ENCODE measurements at regions not wholly inside any gene's neighbourhood (a gene's known extent, or its start where the extent isn't known, plus 50 kb on each side); places are given as distances from the start of the nearest gene placed in this dataset.
"Not testable (repeated sequence)": the region's sequence is repeated elsewhere in the genome, so short reads cannot be mapped to it uniquely, and the experiment has no call there.

DNA sequence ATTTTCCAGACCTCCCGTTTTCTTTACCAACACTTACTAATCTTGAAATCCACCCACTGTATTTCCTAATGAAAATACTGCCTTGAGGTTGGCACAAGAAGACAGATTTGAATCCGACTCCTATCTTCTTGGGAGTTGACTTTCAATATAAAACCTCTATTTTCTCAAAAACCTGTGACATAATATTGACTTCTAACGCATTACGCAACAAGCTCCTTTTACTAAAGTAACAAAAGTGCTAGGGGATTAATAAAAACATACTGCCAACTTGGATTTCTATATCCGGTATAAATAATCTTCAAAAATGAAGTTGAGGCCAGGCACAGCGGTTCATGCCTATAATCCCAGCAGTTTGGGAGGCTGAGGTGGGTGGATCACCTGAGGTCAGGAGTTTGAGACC, 382.0 kb downstream of the PREX1 start:
- DNase-seq: no peak
- no peaks in the 10 kb centered on the region for H3K4me1 Mint-ChIP-seq
- H3K4me3 Mint-ChIP-seq: no peak overlapping the region
- H3K9me3 Mint-ChIP-seq: peaks cover 2 to 13% (median 4%) of the 10 kb centered on the region in 6 donors
- H3K27me3 Mint-ChIP-seq (ENCODE audit: low read depth in 3 of 3): peaks cover 4 to 8% (median 5%) of the 10 kb centered on the region in 3 donors
- no peak overlapping the region for H3K27ac Mint-ChIP-seq
- H3K36me3 Mint-ChIP-seq: peaks cover 0 to 3% (median 0%) of the 10 kb centered on the region in 3 donors

DNA sequence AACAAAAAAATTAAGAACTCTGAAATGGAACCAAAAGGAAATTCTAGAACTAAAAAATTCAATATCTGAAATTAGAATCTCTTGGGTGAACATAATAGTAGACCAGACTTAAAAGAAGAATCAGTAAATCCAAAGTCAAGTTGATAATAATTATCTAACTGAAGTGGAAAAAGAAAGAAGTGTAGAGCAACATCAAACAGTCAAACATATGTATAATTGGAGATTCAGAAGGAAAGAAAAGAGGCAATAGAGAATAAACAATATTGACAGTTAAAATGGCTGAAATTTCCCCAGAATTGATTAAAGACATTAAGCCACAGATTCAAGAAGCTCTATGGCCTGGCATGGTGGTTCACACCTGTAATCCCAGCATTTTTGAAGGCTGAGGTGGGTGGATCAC, 383.6 kb downstream of the PREX1 start:
- Mint-ChIP-seq H3K27me3 (ENCODE audit: low read depth in 3 of 3) (peaks cover 4 to 12% (median 6%) of the 10 kb centered on the region in 3 donors), H3K27ac (no peak overlapping the region), H3K4me1 (no peaks in the 10 kb centered on the region), H3K36me3 (peaks cover 0 to 3% (median 0%) of the 10 kb centered on the region in 3 donors), H3K9me3 (peaks cover 2 to 13% (median 4%) of the 10 kb centered on the region in 6 donors), H3K4me3 (no peak overlapping the region)
- no peak for DNase-seq

DNA sequence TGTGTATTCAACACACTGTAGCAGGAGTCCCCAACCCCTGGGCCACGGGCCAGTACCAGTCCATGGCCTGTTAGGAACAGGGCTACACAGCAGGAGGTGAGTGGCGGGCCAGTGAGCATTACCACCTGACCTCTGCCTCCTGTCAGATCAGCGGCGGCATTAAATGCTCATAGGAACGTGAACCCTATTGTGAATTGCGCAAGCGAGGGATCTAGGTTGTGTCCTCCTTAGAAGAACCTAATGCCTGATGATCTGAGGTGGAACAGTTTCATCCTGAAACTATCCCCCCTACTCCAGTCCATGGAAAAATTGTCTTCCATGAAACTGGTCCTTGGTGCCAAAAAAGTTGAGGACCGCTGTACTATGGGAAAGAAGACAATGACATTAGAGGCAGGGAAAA, 386.9 kb downstream of the PREX1 start:
- Mint-ChIP-seq H3K36me3 (peaks cover 0 to 3% (median 0%) of the 10 kb centered on the region in 3 donors), H3K4me1 (no peaks in the 10 kb centered on the region), H3K27ac (no peak overlapping the region), H3K4me3 (no peak overlapping the region), H3K27me3 (ENCODE audit: low read depth in 3 of 3) (peaks cover 4 to 24% (median 7%) of the 10 kb centered on the region in 3 donors), H3K9me3 (peaks cover 2 to 13% (median 6%) of the 10 kb centered on the region in 6 donors)
- DNase-seq: no peak

DNA sequence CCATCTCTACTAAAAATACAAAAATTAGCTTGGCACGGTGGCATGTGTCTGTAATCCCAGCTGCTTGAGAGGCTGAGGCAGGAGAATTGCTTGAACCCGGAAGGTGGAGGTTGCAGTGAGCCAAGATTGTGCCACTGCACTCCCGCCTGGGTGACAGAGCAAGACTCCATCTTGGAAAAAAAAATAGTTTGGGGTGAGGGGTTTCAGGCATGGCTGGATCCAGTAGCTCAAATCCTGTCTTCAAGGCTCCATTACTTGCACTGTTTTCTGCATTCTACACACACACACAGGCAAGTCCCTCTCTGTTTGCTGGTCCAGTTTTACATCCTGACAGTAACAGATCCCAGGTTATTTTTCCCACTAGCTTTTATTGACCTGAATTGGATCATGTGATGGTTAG, 387.5 kb downstream of the PREX1 start:
- peaks cover 2 to 13% (median 6%) of the 10 kb centered on the region in 6 donors for H3K9me3 Mint-ChIP-seq
- not testable (repeated sequence) for H3K4me3 Mint-ChIP-seq, H3K4me1 Mint-ChIP-seq, DNase-seq, H3K36me3 Mint-ChIP-seq, H3K27ac Mint-ChIP-seq
- H3K27me3 Mint-ChIP-seq (ENCODE audit: low read depth in 3 of 3): peaks cover 4 to 24% (median 7%) of the 10 kb centered on the region in 3 donors

GRCh38 chr20:48437146-48437545, 390.7 kb downstream of the PREX1 start:
- peaks cover 4 to 21% (median 8%) of the 10 kb centered on the region in 3 donors for H3K27me3 Mint-ChIP-seq (ENCODE audit: low read depth in 3 of 3)

GRCh38 chr20:48436609-48437008, 391.2 kb downstream of the PREX1 start:
- not testable (repeated sequence) for H3K36me3 Mint-ChIP-seq, DNase-seq
- peaks cover 7 to 11% of the 10 kb centered on the region in 2 donors for H3K4me1 Mint-ChIP-seq

More at GRCh38 chr20:48437146-48437545, 390.7 kb downstream of the PREX1 start:
- Mint-ChIP-seq H3K4me3 (no peak overlapping the region), H3K9me3 (peaks cover 0 to 5% (median 0%) of the 10 kb centered on the region in 6 donors), H3K27ac (no peak overlapping the region), H3K4me1 (peaks cover 2 to 6% of the 10 kb centered on the region in 2 donors), H3K36me3 (no peaks in the 10 kb centered on the region)
- no peak for DNase-seq

GRCh38 chr20:48433178-48433577, 394.6 kb downstream of the PREX1 start:
- Mint-ChIP-seq H3K4me1 (peaks cover 17 to 18% of the 10 kb centered on the region in 2 donors), H3K27me3 (ENCODE audit: low read depth in 3 of 3) (peaks cover 0 to 6% (median 5%) of the 10 kb centered on the region in 3 donors), H3K4me3 (no peak overlapping the region), H3K36me3 (no peaks in the 10 kb centered on the region), H3K27ac (no peak overlapping the region), H3K9me3 (peaks cover 0 to 3% (median 0%) of the 10 kb centered on the region in 6 donors)
- DNase-seq: no peak

More at GRCh38 chr20:48436609-48437008, 391.2 kb downstream of the PREX1 start:
- H3K27me3 Mint-ChIP-seq (ENCODE audit: low read depth in 3 of 3): peaks cover 1 to 21% (median 7%) of the 10 kb centered on the region in 3 donors
- H3K27ac Mint-ChIP-seq, H3K9me3 Mint-ChIP-seq, H3K4me3 Mint-ChIP-seq: not testable (repeated sequence)

DNA sequence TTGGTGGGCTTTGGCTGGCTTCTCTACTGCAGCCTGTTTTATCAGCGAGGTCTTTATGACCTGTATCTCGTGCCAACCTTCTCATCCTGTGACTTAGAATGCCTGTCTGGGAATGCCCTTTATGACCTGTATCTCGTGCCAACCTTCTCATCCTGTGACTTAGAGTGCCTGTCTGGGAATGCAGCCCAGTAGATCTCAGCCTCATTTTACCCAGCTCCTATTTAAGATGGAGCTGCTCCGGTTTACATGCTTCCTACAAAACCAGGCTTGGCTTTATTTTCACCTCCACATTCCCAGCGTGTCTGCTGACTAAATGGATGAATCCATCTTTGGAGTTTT, 395.3 kb downstream of the PREX1 start:
- peaks cover 17 to 18% of the 10 kb centered on the region in 2 donors for H3K4me1 Mint-ChIP-seq
- peaks cover 0 to 7% (median 3%) of the 10 kb centered on the region in 3 donors for H3K27me3 Mint-ChIP-seq (ENCODE audit: low read depth in 3 of 3)
- H3K4me3 Mint-ChIP-seq: no peak overlapping the region
- H3K27ac Mint-ChIP-seq: no peak overlapping the region
- no peak for DNase-seq
- H3K9me3 Mint-ChIP-seq: peaks cover 0 to 2% (median 0%) of the 10 kb centered on the region in 6 donors
- no peaks in the 10 kb centered on the region for H3K36me3 Mint-ChIP-seq

- DNase-seq: no peak
- peaks cover 17 to 18% of the 10 kb centered on the region in 2 donors for H3K4me1 Mint-ChIP-seq
- H3K4me3 Mint-ChIP-seq: peak overlapping the region; percentile 22 to 73 (median 39)
- peaks cover 0 to 2% (median 0%) of the 10 kb centered on the region in 6 donors for H3K9me3 Mint-ChIP-seq
- peak overlapping the region in 4 of 6 donors; percentile 22 to 73 (median 32) for H3K27ac Mint-ChIP-seq
- peaks cover 0 to 6% (median 3%) of the 10 kb centered on the region in 3 donors for H3K27me3 Mint-ChIP-seq (ENCODE audit: low read depth in 3 of 3)
- H3K36me3 Mint-ChIP-seq: no peaks in the 10 kb centered on the region
These were observed 395.9 kb downstream of the PREX1 start for GRCh38 chr20:48431653-48432493.

DNA sequence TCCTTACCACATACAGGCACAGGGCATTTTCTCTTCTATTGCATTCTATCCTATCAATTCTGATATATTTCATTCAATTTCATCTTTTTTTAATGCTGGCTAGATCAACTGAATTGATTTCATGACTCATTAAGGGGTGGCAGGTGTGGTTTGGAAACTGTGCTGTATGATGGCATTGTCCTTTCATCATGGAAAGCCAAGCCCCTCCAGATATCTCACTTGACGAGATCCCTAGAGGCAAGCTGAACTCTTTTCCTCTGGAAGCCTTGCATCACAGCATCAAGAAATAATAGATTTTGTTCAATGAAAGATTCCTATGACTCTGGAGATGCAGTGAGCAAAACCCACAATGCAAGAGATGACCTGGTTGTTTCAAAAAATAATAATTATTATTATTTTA, 401.2 kb downstream of the PREX1 start:
- Mint-ChIP-seq H3K9me3 (no peaks in the 10 kb centered on the region), H3K4me3 (no peak overlapping the region), H3K27me3 (ENCODE audit: low read depth in 3 of 3) (peaks cover 0 to 7% (median 0%) of the 10 kb centered on the region in 3 donors), H3K4me1 (peaks cover 7 to 10% of the 10 kb centered on the region in 2 donors), H3K36me3 (no peaks in the 10 kb centered on the region), H3K27ac (no peak overlapping the region)
- DNase-seq: no peak

GRCh38 chr20:48425817-48426612, 401.8 kb downstream of the PREX1 start:
- DNase-seq: no peak
- H3K4me3 Mint-ChIP-seq: no peak overlapping the region
- H3K27ac Mint-ChIP-seq: no peak overlapping the region
- H3K36me3 Mint-ChIP-seq: no peaks in the 10 kb centered on the region
- H3K4me1 Mint-ChIP-seq: peaks cover 3 to 4% of the 10 kb centered on the region in 2 donors
- peaks cover 0 to 7% (median 0%) of the 10 kb centered on the region in 3 donors for H3K27me3 Mint-ChIP-seq (ENCODE audit: low read depth in 3 of 3)
- no peaks in the 10 kb centered on the region for H3K9me3 Mint-ChIP-seq

DNA sequence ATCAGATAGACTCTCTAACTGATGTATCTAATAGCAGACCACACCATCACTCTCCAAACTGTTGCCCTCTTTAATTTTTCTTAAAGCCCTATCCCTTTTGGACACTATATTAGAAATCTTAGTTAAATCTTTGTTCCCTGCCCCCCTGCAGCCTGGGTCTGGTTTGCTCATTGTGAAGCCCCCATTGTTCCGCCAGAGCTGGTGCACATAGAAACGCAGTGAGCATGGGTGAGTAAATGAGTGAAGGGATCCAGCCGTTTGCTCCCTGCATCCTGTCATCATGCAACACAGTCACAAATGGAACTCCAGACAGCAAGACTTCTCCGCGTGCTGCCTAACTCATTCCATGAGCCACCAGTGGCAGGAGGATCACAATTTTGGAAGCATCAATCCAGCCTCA, 402.5 kb downstream of the PREX1 start:
- no peak for DNase-seq
- Mint-ChIP-seq H3K4me3 (no peak overlapping the region), H3K27ac (no peak overlapping the region), H3K36me3 (no peaks in the 10 kb centered on the region), H3K27me3 (ENCODE audit: low read depth in 3 of 3) (peaks cover 0 to 7% (median 0%) of the 10 kb centered on the region in 3 donors), H3K4me1 (no peaks in the 10 kb centered on the region), H3K9me3 (no peaks in the 10 kb centered on the region)

- Mint-ChIP-seq H3K4me3 (no peak overlapping the region), H3K27ac (no peak overlapping the region), H3K36me3 (no peaks in the 10 kb centered on the region), H3K9me3 (no peaks in the 10 kb centered on the region), H3K27me3 (ENCODE audit: low read depth in 3 of 3) (peaks cover 0 to 8% (median 0%) of the 10 kb centered on the region in 3 donors), H3K4me1 (no peaks in the 10 kb centered on the region)
- no peak for DNase-seq
These were observed 405.4 kb downstream of the PREX1 start for GRCh38 chr20:48422242-48422960.

Measured in immature natural killer cell (primary cell).